Osteocyte (in vitro differentiated cells): ENCODE measurements at regions not wholly inside any gene's neighbourhood (a gene's known extent, or its start where the extent isn't known, plus 50 kb on each side); places are given as distances from the start of the nearest gene placed in this dataset.

Source experiments
- DNase-seq: peaks from one replicate; pipeline ENCODE4 v3.0.0; 2021; ENCODE audit warnings: mixed read lengths; ENCODE audit not compliant: unreplicated experiment; ENCODE audit errors: extremely low spot score
- H3K27ac Mint-ChIP-seq: one replicate; pipeline ENCODE4 v1.8.0; 2021; ENCODE audit warnings: mild to moderate bottlenecking, mixed read lengths; ENCODE audit not compliant: unreplicated experiment
- H3K27me3 Mint-ChIP-seq: one replicate; pipeline ENCODE4 v1.8.0; 2021; ENCODE audit warnings: mixed read lengths; ENCODE audit not compliant: unreplicated experiment
- H3K36me3 Mint-ChIP-seq: one replicate; pipeline ENCODE4 v1.8.0; 2021; ENCODE audit warnings: mixed read lengths; ENCODE audit not compliant: unreplicated experiment
- H3K4me1 Mint-ChIP-seq: one replicate; pipeline ENCODE4 v1.8.0; 2021; ENCODE audit warnings: mixed read lengths; ENCODE audit not compliant: unreplicated experiment
- H3K4me3 Mint-ChIP-seq: one replicate; pipeline ENCODE4 v1.8.0; 2021; ENCODE audit warnings: mild to moderate bottlenecking, moderate library complexity, mixed read lengths; ENCODE audit not compliant: unreplicated experiment
- H3K9me3 Mint-ChIP-seq: one replicate; pipeline ENCODE4 v1.8.0; 2021; ENCODE audit warnings: mixed read lengths; ENCODE audit not compliant: unreplicated experiment
- TF ChIP-seq, protein P1 (sequence below): fragments of 200-600 bp; sonication (generic); IDR thresholded peaks from 2 replicates; pipeline ENCODE4 v1.5.0; 2021; ENCODE audit warnings: antibody characterized with exemption, mild to moderate bottlenecking, moderate library complexity

- peaks cover 49% of the 10 kb centered on the region for H3K4me1 Mint-ChIP-seq
- H3K4me3 Mint-ChIP-seq, result no peak overlapping the region
- H3K36me3 Mint-ChIP-seq, result no peaks in the 10 kb centered on the region
- peak; percentile 66 for DNase-seq
- H3K9me3 Mint-ChIP-seq, result no peaks in the 10 kb centered on the region
- peak overlapping the region; percentile 62 for H3K27ac Mint-ChIP-seq
- TF ChIP-seq, protein P1, sequence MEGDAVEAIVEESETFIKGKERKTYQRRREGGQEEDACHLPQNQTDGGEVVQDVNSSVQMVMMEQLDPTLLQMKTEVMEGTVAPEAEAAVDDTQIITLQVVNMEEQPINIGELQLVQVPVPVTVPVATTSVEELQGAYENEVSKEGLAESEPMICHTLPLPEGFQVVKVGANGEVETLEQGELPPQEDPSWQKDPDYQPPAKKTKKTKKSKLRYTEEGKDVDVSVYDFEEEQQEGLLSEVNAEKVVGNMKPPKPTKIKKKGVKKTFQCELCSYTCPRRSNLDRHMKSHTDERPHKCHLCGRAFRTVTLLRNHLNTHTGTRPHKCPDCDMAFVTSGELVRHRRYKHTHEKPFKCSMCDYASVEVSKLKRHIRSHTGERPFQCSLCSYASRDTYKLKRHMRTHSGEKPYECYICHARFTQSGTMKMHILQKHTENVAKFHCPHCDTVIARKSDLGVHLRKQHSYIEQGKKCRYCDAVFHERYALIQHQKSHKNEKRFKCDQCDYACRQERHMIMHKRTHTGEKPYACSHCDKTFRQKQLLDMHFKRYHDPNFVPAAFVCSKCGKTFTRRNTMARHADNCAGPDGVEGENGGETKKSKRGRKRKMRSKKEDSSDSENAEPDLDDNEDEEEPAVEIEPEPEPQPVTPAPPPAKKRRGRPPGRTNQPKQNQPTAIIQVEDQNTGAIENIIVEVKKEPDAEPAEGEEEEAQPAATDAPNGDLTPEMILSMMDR, result no peak
- H3K27me3 Mint-ChIP-seq, result no peaks in the 10 kb centered on the region
These were observed 226.9 kb downstream of the VAPA start for GRCh38 chr18:10140461-10141282.

DNA sequence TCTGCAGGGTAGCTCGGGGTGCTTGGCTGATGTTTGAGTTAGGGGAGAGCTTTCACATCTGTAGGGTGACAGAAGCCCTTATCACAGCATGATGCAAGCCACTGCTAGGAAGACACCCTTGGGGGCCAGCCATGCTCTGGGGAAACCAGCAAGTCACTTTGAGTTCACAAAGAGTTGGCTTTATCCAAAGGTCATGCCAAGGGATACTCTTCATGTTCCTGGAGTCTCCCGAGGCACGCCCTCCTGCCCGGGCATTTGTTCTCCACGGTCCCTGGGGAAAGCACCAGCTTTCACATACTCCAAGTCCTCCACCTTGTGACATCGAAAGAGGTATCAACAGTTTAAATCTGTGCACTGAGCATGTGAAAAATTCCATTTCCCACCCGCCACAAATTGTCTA lies 227.7 kb downstream of the VAPA start:
- Mint-ChIP-seq H3K4me1 (peaks cover 49% of the 10 kb centered on the region), H3K36me3 (no peaks in the 10 kb centered on the region), H3K27ac (no peak overlapping the region), H3K9me3 (no peaks in the 10 kb centered on the region), H3K4me3 (no peak overlapping the region), H3K27me3 (no peaks in the 10 kb centered on the region)
- DNase-seq, result peak; percentile 67
- TF ChIP-seq, protein P1, result no peak

GRCh38 chr18:10142056-10142455 lies 228.2 kb downstream of the VAPA start:
- peaks cover 49% of the 10 kb centered on the region for H3K4me1 Mint-ChIP-seq
- H3K27ac Mint-ChIP-seq, result no peak overlapping the region
- TF ChIP-seq, protein P1, result no peak
- H3K4me3 Mint-ChIP-seq, result no peak overlapping the region
- no peaks in the 10 kb centered on the region for H3K27me3 Mint-ChIP-seq
- H3K9me3 Mint-ChIP-seq, result no peaks in the 10 kb centered on the region
- DNase-seq, result no peak
- H3K36me3 Mint-ChIP-seq, result no peaks in the 10 kb centered on the region

DNA sequence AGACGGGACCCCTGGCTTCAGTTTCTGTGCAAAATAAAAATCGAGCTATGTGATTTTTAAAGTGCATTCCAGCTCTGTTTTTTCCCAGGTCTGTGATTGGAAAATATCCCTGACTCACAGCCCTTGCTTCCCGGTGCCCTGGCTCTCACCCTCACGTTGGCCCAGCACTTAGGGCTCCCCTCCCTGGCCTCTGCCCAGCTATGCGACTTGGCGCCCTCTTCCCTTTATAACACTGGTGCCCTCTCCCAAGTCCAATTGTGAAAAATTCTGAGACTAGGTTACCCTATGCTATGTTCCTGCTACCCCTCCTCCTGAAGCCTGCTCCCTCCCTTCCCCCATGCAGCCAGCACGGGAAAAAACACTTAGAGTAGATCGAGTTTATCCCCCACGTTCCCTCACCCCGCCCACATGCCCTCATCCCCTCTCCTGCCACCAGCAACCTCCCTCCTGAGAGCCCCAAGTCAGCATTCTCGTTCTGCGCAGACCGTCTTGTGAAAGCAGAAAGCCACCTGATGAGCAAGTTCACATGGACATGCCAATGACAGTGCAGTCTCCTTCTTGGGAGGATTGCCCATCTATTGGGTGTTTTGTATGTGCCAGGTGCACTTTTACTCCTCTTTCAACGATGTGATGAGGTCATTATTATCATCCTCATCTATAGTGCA lies 228.8 kb downstream of the VAPA start:
- TF ChIP-seq, protein P1, result no peak
- no peak overlapping the region for H3K27ac Mint-ChIP-seq
- H3K36me3 Mint-ChIP-seq, result no peaks in the 10 kb centered on the region
- DNase-seq, result peak; percentile 81
- no peak overlapping the region for H3K4me3 Mint-ChIP-seq
- H3K27me3 Mint-ChIP-seq, result no peaks in the 10 kb centered on the region
- peaks cover 49% of the 10 kb centered on the region for H3K4me1 Mint-ChIP-seq
- H3K9me3 Mint-ChIP-seq, result no peaks in the 10 kb centered on the region

DNA sequence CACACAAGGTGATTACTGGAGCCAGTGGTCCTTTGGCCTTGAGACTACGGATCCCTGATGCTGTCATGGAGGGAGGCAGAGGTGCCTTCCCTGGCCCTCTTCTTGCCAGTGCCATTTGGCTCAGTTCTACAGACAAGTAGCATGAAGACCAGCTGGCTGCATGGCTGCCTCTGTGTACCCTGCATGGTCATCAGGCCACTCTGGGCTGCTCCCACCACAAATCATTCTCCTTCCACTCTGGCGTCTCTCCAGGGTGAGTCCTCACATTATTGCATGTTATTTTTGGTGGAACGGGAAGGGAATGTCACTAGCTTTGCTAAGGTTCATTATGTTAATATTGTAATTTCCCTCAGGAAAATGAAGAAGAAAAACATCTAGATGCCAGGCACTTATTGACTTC lies 229.8 kb downstream of the VAPA start:
- Mint-ChIP-seq H3K4me3 (no peak overlapping the region), H3K27ac (no peak overlapping the region), H3K36me3 (no peaks in the 10 kb centered on the region), H3K27me3 (no peaks in the 10 kb centered on the region), H3K4me1 (peaks cover 44% of the 10 kb centered on the region), H3K9me3 (no peaks in the 10 kb centered on the region)
- peak; percentile 70 for DNase-seq
- TF ChIP-seq, protein P1, result no peak
